Panc1 (cell line): ENCODE measurements at regions not wholly inside any gene's neighbourhood (a gene's known extent, or its start where the extent isn't known, plus 50 kb on each side); places are given as distances from the start of the nearest gene placed in this dataset.

Experiments
- CTCF ChIP-seq: fragments of 450-650 bp; IDR thresholded peaks from 2 replicates; pipeline ENCODE4 v1.5.1; 2017; ENCODE audit warnings: mild to moderate bottlenecking
- POLR2AphosphoS5 ChIP-seq: IDR thresholded peaks from 2 replicates; pipeline ENCODE4 v1.6.1; 2012; ENCODE audit warnings: mild to moderate bottlenecking, low read depth, low read length, moderate library complexity
- REST ChIP-seq, 2 experiments: IDR thresholded peaks; 2 replicates each; pipeline ENCODE4 v1.6.1; 2011 to 2012; ENCODE audit warnings: low read depth in 2 of 2, control low read depth in 1 of 2, low read length in 1 of 2, mild to moderate bottlenecking in 1 of 2, moderate library complexity in 1 of 2; ENCODE audit not compliant: insufficient read depth in 1 of 2
- SIN3A ChIP-seq: IDR thresholded peaks from 2 replicates; pipeline ENCODE4 v1.6.1; 2012; ENCODE audit warnings: low read depth, mild to moderate bottlenecking, low read length, moderate library complexity, borderline replicate concordance; ENCODE audit not compliant: insufficient read depth
- TCF7L2 ChIP-seq: IDR thresholded peaks from 2 replicates; pipeline ENCODE4 v1.6.1; 2011; ENCODE audit warnings: mild to moderate bottlenecking, low read depth, low read length, inconsistent platforms

GRCh38 chr2:133828913-133829312 is 260.6 kb upstream of the NCKAP5 start:
- TF ChIP-seq CTCF = no peak
- no peak for TF ChIP-seq POLR2AphosphoS5
- no peak for TF ChIP-seq SIN3A
- no peak for TF ChIP-seq REST (IDR thresholded peaks at IDR 0.05; ENCODE audit: insufficient read depth in 1 of 2, low read depth in 2 of 2, low read length in 1 of 2)
- TF ChIP-seq TCF7L2 = no peak
